HFFc6 (cell line): ENCODE measurements at regions not wholly inside any gene's neighbourhood (a gene's known extent, or its start where the extent isn't known, plus 50 kb on each side); places are given as distances from the start of the nearest gene placed in this dataset.

Experiments used
- DNase-seq: peaks from one replicate; pipeline ENCODE4 v3.0.0-alpha.2; 2018
- H3K27ac Mint-ChIP-seq: 2 replicates; pipeline ENCODE4 v1.8.0; 2020; ENCODE audit warnings: mild to moderate bottlenecking, mixed read lengths
- H3K27me3 Mint-ChIP-seq: 2 replicates; pipeline ENCODE4 v1.8.0; 2021; ENCODE audit warnings: mild to moderate bottlenecking, moderate library complexity, mixed read lengths; ENCODE audit not compliant: insufficient read depth
- H3K36me3 Mint-ChIP-seq: 2 replicates; pipeline ENCODE4 v1.8.0; 2021; ENCODE audit warnings: low read depth, mixed read lengths
- H3K4me1 Mint-ChIP-seq: 2 replicates; pipeline ENCODE4 v1.8.0; 2020; ENCODE audit warnings: low read depth, mixed read lengths
- H3K4me3 Mint-ChIP-seq: 2 replicates; pipeline ENCODE4 v1.8.0; 2020; ENCODE audit warnings: mild to moderate bottlenecking, moderate library complexity, mixed read lengths
- H3K9me3 Mint-ChIP-seq: 2 replicates; pipeline ENCODE4 v1.8.0; 2020; ENCODE audit warnings: mild to moderate bottlenecking, mixed read lengths
- CTCF ChIP-seq: fragments of 200-600 bp; sonication (generic); IDR thresholded peaks from 2 replicates; pipeline ENCODE4 v1.5.0; 2021; ENCODE audit warnings: antibody characterized with exemption, mild to moderate bottlenecking

GRCh38 chr3:194805546-194805945, 119.9 kb downstream of the FAM43A start:
- Mint-ChIP-seq H3K27ac (no peak overlapping the region), H3K4me1 (peaks cover 24% of the 10 kb centered on the region), H3K27me3 (peaks cover 27% of the 10 kb centered on the region), H3K9me3 (no peaks in the 10 kb centered on the region), H3K4me3 (no peak overlapping the region), H3K36me3 (no peaks in the 10 kb centered on the region)
- no peak for TF ChIP-seq CTCF
- no peak for DNase-seq

- Mint-ChIP-seq H3K4me3 (no peak overlapping the region), H3K27ac (peak overlapping the region; percentile 39; the same call in 1 of the 2 replicates), H3K9me3 (no peaks in the 10 kb centered on the region), H3K4me1 (peaks cover 24% of the 10 kb centered on the region), H3K27me3 (peaks cover 16% of the 10 kb centered on the region), H3K36me3 (no peaks in the 10 kb centered on the region)
- DNase-seq = peak; percentile 44
- no peak for TF ChIP-seq CTCF
Observed at GRCh38 chr3:194806991-194807630, 121.4 kb downstream of the FAM43A start.

- Mint-ChIP-seq H3K4me1 (peaks cover 24% of the 10 kb centered on the region), H3K9me3 (no peaks in the 10 kb centered on the region), H3K4me3 (no peak overlapping the region), H3K36me3 (no peaks in the 10 kb centered on the region), H3K27ac (no peak overlapping the region), H3K27me3 (peaks cover 18% of the 10 kb centered on the region)
- no peak for TF ChIP-seq CTCF
- peak; percentile 53 for DNase-seq
Observed at GRCh38 chr3:194808640-194809097, 123.0 kb downstream of the FAM43A start.

- Mint-ChIP-seq H3K4me1 (peaks cover 24% of the 10 kb centered on the region), H3K9me3 (no peaks in the 10 kb centered on the region), H3K27ac (no peak overlapping the region), H3K4me3 (no peak overlapping the region), H3K36me3 (no peaks in the 10 kb centered on the region), H3K27me3 (peaks cover 19% of the 10 kb centered on the region)
- TF ChIP-seq CTCF = no peak
- DNase-seq = no peak
Observed at GRCh38 chr3:194809382-194809781, 123.7 kb downstream of the FAM43A start.

- TF ChIP-seq CTCF = no peak
- Mint-ChIP-seq H3K4me3 (no peak overlapping the region), H3K4me1 (peaks cover 24% of the 10 kb centered on the region), H3K27me3 (peaks cover 19% of the 10 kb centered on the region), H3K36me3 (no peaks in the 10 kb centered on the region), H3K27ac (no peak overlapping the region), H3K9me3 (no peaks in the 10 kb centered on the region)
- no peak for DNase-seq
Observed at GRCh38 chr3:194810076-194810475, 124.4 kb downstream of the FAM43A start.

GRCh38 chr3:194811118-194811517, 125.4 kb downstream of the FAM43A start:
- TF ChIP-seq CTCF = no peak
- H3K4me3 Mint-ChIP-seq = no peak overlapping the region
- H3K4me1 Mint-ChIP-seq = peaks cover 24% of the 10 kb centered on the region
- H3K27me3 Mint-ChIP-seq = peaks cover 22% of the 10 kb centered on the region
- H3K9me3 Mint-ChIP-seq = no peaks in the 10 kb centered on the region
- no peaks in the 10 kb centered on the region for H3K36me3 Mint-ChIP-seq
- DNase-seq = no peak
- no peak overlapping the region for H3K27ac Mint-ChIP-seq
